Hepatocyte (in vitro differentiated cells): ENCODE measurements at regions not wholly inside any gene's neighbourhood (a gene's known extent, or its start where the extent isn't known, plus 50 kb on each side); places are given as distances from the start of the nearest gene placed in this dataset.

Experiments used
- DNase-seq: peaks from one replicate; pipeline ENCODE4 v3.0.0-alpha.2; 2016; ENCODE audit warnings: low spot score
- H2AFZ ChIP-seq: fragments of 200-600 bp; sonication (generic); 2 replicates; pipeline ENCODE4 v1.6.0; 2016; ENCODE audit warnings: antibody characterized with exemption, mild to moderate bottlenecking
- H3K27ac ChIP-seq: fragments of 200-600 bp; sonication (generic); 2 replicates; pipeline ENCODE4 v1.5.1; 2016; ENCODE audit warnings: mild to moderate bottlenecking
- H3K27me3 ChIP-seq: fragments of 200-600 bp; sonication (generic); 2 replicates; pipeline ENCODE4 v1.6.1; 2016
- H3K36me3 ChIP-seq: fragments of 200-600 bp; sonication (generic); replicated peaks from 2 replicates; pipeline ENCODE4 v1.5.1; 2016; ENCODE audit warnings: low read depth; ENCODE audit not compliant: insufficient read depth
- H3K4me1 ChIP-seq: fragments of 200-600 bp; sonication (generic); 2 replicates; pipeline ENCODE4 v1.5.1; 2016; ENCODE audit warnings: mild to moderate bottlenecking, moderate library complexity; ENCODE audit not compliant: insufficient read depth
- H3K4me2 ChIP-seq: fragments of 200-600 bp; sonication (generic); 2 replicates; pipeline ENCODE4 v1.6.0; 2016
- H3K4me3 ChIP-seq: fragments of 200-600 bp; sonication (generic); 2 replicates; pipeline ENCODE4 v1.5.1; 2016; ENCODE audit warnings: mild to moderate bottlenecking
- H3K79me2 ChIP-seq: fragments of 200-600 bp; sonication (generic); 2 replicates; pipeline ENCODE4 v1.6.0; 2017; ENCODE audit warnings: mild to moderate bottlenecking
- H3K9me2 ChIP-seq: fragments of 200-600 bp; sonication (generic); replicated peaks from 2 replicates; pipeline ENCODE4 v1.6.0; 2017; ENCODE audit warnings: mild to moderate bottlenecking; ENCODE audit not compliant: insufficient read depth
- H3K9me3 ChIP-seq: fragments of 200-600 bp; sonication (generic); 2 replicates; pipeline ENCODE4 v1.5.1; 2016; ENCODE audit warnings: low read depth, mild to moderate bottlenecking
- H4K20me1 ChIP-seq: fragments of 200-600 bp; sonication (generic); 2 replicates; pipeline ENCODE4 v1.6.0; 2016; ENCODE audit warnings: mild to moderate bottlenecking; ENCODE audit not compliant: insufficient read depth, poor library complexity, severe bottlenecking
- CTCF ChIP-seq: fragments of 200-600 bp; sonication (generic); IDR thresholded peaks from 2 replicates; pipeline ENCODE4 v1.5.1; 2016; ENCODE audit warnings: antibody characterized with exemption, mild to moderate bottlenecking; ENCODE audit not compliant: poor library complexity
- EZH2 ChIP-seq: fragments of 200-600 bp; sonication (generic); IDR thresholded peaks from 2 replicates; pipeline ENCODE4 v1.6.1; 2016; ENCODE audit warnings: antibody characterized with exemption, mild to moderate bottlenecking, borderline replicate concordance
- EZH2phosphoT487 ChIP-seq: fragments of 200-600 bp; sonication (generic); IDR thresholded peaks from one replicate; pipeline ENCODE4 v1.6.1; 2018; ENCODE audit warnings: antibody characterized with exemption, mild to moderate bottlenecking, low read depth, moderate library complexity; ENCODE audit not compliant: unreplicated experiment, severe bottlenecking
- WGBS: methylation state at CpG from one replicate; pipeline ENCODE4 v1.1.6; 2016; ENCODE audit warnings: low lambda C conversion rate; ENCODE audit errors: missing lambda C conversion rate; 5-methylcytosine and 5-hydroxymethylcytosine counted together

GRCh38 chr15:53847745-53848144 lies 88.3 kb upstream of the WDR72 start:
- Histone ChIP-seq H3K79me2 (peaks cover 12% of the 10 kb centered on the region), H3K27me3 (no peaks in the 10 kb centered on the region), H2AFZ (no peak overlapping the region), H3K4me3 (no peak overlapping the region), H3K27ac (no peak overlapping the region), H4K20me1 (no peaks in the 10 kb centered on the region), H3K9me3 (no peaks in the 10 kb centered on the region), H3K36me3 (no peaks in the 10 kb centered on the region), H3K9me2 (no peaks in the 10 kb centered on the region), H3K4me1 (peaks cover 8% of the 10 kb centered on the region), H3K4me2 (no peak overlapping the region)
- no peak for TF ChIP-seq EZH2
- no peak for TF ChIP-seq EZH2phosphoT487
- no peak for TF ChIP-seq CTCF
- DNase-seq = no peak
- 97% methylated on average over 2 of the region's 2 CpGs for whole genome bisulfite sequencing

- Histone ChIP-seq H3K4me2 (peak overlapping the region; percentile 61), H3K4me3 (no peak overlapping the region), H3K36me3 (no peaks in the 10 kb centered on the region), H3K27me3 (no peaks in the 10 kb centered on the region), H3K9me3 (no peaks in the 10 kb centered on the region), H4K20me1 (no peaks in the 10 kb centered on the region), H2AFZ (no peak overlapping the region), H3K79me2 (peaks cover 3% of the 10 kb centered on the region), H3K27ac (peak overlapping the region; percentile 91), H3K9me2 (no peaks in the 10 kb centered on the region), H3K4me1 (peaks cover 12% of the 10 kb centered on the region)
- DNase-seq = no peak
- TF ChIP-seq CTCF = no peak
- TF ChIP-seq EZH2phosphoT487 = no peak
- no peak for TF ChIP-seq EZH2
- 53% methylated on average over 2 of the region's 2 CpGs for WGBS
Observed at GRCh38 chr15:53844634-53845033, 85.2 kb upstream of the WDR72 start.

GRCh38 chr15:53843869-53844569 lies 84.6 kb upstream of the WDR72 start:
- no peaks in the 10 kb centered on the region for H3K9me3 ChIP-seq
- no peaks in the 10 kb centered on the region for H4K20me1 ChIP-seq
- H3K27ac ChIP-seq = peak overlapping the region; percentile 91
- H3K79me2 ChIP-seq = no peaks in the 10 kb centered on the region
- TF ChIP-seq CTCF = no peak
- no peak for TF ChIP-seq EZH2phosphoT487
- no peak for TF ChIP-seq EZH2
- no peaks in the 10 kb centered on the region for H3K9me2 ChIP-seq
- H3K4me1 ChIP-seq = peaks cover 12% of the 10 kb centered on the region
- no peaks in the 10 kb centered on the region for H3K36me3 ChIP-seq
- H3K4me2 ChIP-seq = peak overlapping the region; percentile 61
- peak; percentile 31 for DNase-seq
- H3K4me3 ChIP-seq = no peak overlapping the region
- H2AFZ ChIP-seq = no peak overlapping the region
- WGBS = 34% methylated on average over 3 of the region's 3 CpGs
- no peaks in the 10 kb centered on the region for H3K27me3 ChIP-seq
